Superior temporal gyrus (tissue), 1 donor: ENCODE measurements at regions not wholly inside any gene's neighbourhood (a gene's known extent, or its start where the extent isn't known, plus 50 kb on each side); places are given as distances from the start of the nearest gene placed in this dataset.
"Not testable (repeated sequence)": the region's sequence is repeated elsewhere in the genome, so short reads cannot be mapped to it uniquely, and the experiment has no call there.

Experiments used
- DNase-seq: peaks from one replicate; pipeline ENCODE4 v3.0.0-alpha.2; 2016; ENCODE audit errors: extremely low spot score

- no peak for DNase-seq
These were observed 1400.7 kb downstream of the PCDH9 start for GRCh38 chr13:65829241-65830008.

- no peak for DNase-seq
These were observed 1403.5 kb downstream of the PCDH9 start for GRCh38 chr13:65826657-65827056.

- DNase-seq = no peak
These were observed 1405.1 kb downstream of the PCDH9 start for GRCh38 chr13:65825039-65825438.

GRCh38 chr13:65808061-65808460 is 1422.1 kb downstream of the PCDH9 start:
- DNase-seq = no peak

- DNase-seq = no peak
These were observed 1426.4 kb downstream of the PCDH9 start for GRCh38 chr13:65803530-65804392.

- no peak for DNase-seq
These were observed 1440.3 kb downstream of the PCDH9 start for GRCh38 chr13:65789815-65790214.

GRCh38 chr13:65787082-65787481 is 1443.1 kb downstream of the PCDH9 start:
- DNase-seq = no peak

- no peak for DNase-seq
These were observed 1445.9 kb downstream of the PCDH9 start for GRCh38 chr13:65784088-65784816.

GRCh38 chr13:65783383-65783782 is 1446.8 kb downstream of the PCDH9 start:
- no peak for DNase-seq

- not testable (repeated sequence) for DNase-seq
These were observed 1458.3 kb downstream of the PCDH9 start for GRCh38 chr13:65771704-65772313.

- no peak for DNase-seq
These were observed 1461.6 kb downstream of the PCDH9 start for GRCh38 chr13:65768545-65768944.

GRCh38 chr13:65763811-65764210 is 1466.3 kb downstream of the PCDH9 start:
- no peak for DNase-seq

- no peak for DNase-seq
These were observed 1468.1 kb downstream of the PCDH9 start for GRCh38 chr13:65762012-65762411.

- DNase-seq = no peak
These were observed 1474.0 kb downstream of the PCDH9 start for GRCh38 chr13:65756071-65756671.

- DNase-seq = no peak
These were observed 1481.9 kb downstream of the PCDH9 start for GRCh38 chr13:65748227-65748626.

GRCh38 chr13:65746406-65746921 is 1483.7 kb downstream of the PCDH9 start:
- DNase-seq = no peak

GRCh38 chr13:65744836-65745235 is 1485.3 kb downstream of the PCDH9 start:
- peak; percentile 57 for DNase-seq

- DNase-seq = no peak
These were observed 1497.0 kb downstream of the PCDH9 start for GRCh38 chr13:65733110-65733509.

GRCh38 chr13:65727070-65727469 is 1503.1 kb downstream of the PCDH9 start:
- no peak for DNase-seq

GRCh38 chr13:65725006-65725405 is 1505.1 kb downstream of the PCDH9 start:
- DNase-seq = no peak

- DNase-seq = no peak
These were observed 1505.9 kb downstream of the PCDH9 start for GRCh38 chr13:65724226-65724625.
